ENCODE measurements at regions not wholly inside any gene's neighbourhood (a gene's known extent, or its start where the extent isn't known, plus 50 kb on each side); places are given as distances from the start of the nearest gene placed in this dataset.
A peak's percentile ranks its signal among the peaks of the same experiment; 100 is the strongest.

DNA sequence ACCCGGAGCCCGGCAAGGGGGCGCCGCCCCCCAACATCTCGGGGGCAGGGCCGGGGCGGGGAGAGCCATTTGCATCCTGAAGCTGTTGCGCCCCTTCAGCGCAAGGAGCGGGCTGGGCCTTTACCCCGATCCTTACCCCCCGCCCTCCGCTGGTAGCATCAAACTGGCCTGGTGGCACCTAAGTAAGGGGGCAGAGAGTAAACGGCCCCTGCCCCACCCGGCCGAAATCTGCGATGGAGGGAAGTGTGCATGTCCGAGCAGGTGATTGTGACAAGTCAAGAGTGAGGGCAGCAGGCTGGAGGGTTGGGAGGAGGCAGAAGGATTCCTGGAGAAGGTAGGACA lies 101.2 kb downstream of the ESM1 start:
- no peaks in the 10 kb centered on the region for H3K9me3 Mint-ChIP-seq (ENCODE audit: unreplicated experiment)

DNA sequence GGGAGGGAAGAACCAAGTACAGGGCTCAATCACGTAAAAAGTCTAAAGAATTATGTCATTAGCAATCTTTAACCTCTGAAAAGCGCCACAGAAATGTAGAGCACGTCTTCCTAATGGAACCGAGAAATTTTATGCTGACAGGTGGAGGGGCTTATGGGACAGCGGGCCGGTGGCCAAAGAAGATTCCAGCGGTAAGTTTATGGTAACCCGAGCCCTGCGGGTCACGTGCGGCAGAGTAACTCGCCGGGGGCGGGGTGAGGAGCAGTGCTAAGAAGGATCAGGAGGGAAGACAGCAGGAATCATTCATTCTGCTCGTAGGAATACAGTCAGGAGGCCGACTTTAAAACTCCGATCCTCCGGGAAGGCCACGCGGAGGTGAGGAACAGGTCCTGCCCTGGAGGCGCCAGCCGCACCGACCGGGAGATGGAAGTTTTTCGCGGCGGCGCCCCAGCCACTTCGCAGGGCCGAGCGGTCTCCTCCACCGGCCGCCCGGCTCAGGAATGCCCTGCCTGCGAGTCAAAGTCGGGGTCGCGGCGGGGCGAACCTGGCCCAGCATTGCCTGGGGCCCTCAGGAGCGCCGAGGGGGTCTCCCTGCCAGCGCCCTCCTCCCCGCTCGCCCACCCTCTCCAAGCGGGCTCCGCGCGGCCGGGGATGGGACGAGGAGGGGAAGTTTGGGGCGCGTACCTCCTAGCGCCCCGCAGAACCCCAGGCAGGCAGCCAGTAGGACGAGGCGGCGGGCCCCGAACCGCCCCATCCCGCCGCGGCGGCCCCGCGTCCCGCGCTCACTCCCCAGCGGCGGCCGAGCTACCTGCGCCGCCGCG lies 101.8 kb downstream of the ESM1 start:
- Mint-ChIP-seq H3K36me3 (ENCODE audit: low read depth, unreplicated experiment) (peaks cover 3% of the 10 kb centered on the region), H3K4me1 (ENCODE audit: unreplicated experiment) (peaks cover 10% of the 10 kb centered on the region), H3K27ac (ENCODE audit: unreplicated experiment) (no peak overlapping the region), H3K9me3 (ENCODE audit: unreplicated experiment) (no peaks in the 10 kb centered on the region), H3K4me3 (ENCODE audit: unreplicated experiment) (peak overlapping the region; percentile 90), H3K27me3 (ENCODE audit: unreplicated experiment) (peaks cover 15% of the 10 kb centered on the region)
- no peak for TF ChIP-seq CTCF (IDR thresholded peaks at IDR 0.05; ENCODE audit: unreplicated experiment)
- DNase-seq (ENCODE audit: low spot score) = peak; percentile 34

More for the DNA sequence above, 101.2 kb downstream of the ESM1 start:
- Mint-ChIP-seq H3K36me3 (ENCODE audit: low read depth, unreplicated experiment) (peaks cover 3% of the 10 kb centered on the region), H3K4me3 (ENCODE audit: unreplicated experiment) (peak overlapping the region; percentile 87), H3K27me3 (ENCODE audit: unreplicated experiment) (peaks cover 15% of the 10 kb centered on the region), H3K4me1 (ENCODE audit: unreplicated experiment) (peaks cover 10% of the 10 kb centered on the region), H3K27ac (ENCODE audit: unreplicated experiment) (no peak overlapping the region)
- no peak for DNase-seq (ENCODE audit: low spot score)
- no peak for TF ChIP-seq CTCF (IDR thresholded peaks at IDR 0.05; ENCODE audit: unreplicated experiment)

GRCh38 chr5:54882841-54883240 lies 102.6 kb downstream of the ESM1 start:
- Mint-ChIP-seq H3K4me1 (ENCODE audit: unreplicated experiment) (peaks cover 10% of the 10 kb centered on the region), H3K36me3 (ENCODE audit: low read depth, unreplicated experiment) (peaks cover 3% of the 10 kb centered on the region), H3K9me3 (ENCODE audit: unreplicated experiment) (no peaks in the 10 kb centered on the region), H3K4me3 (ENCODE audit: unreplicated experiment) (peak overlapping the region; percentile 90), H3K27me3 (ENCODE audit: unreplicated experiment) (peaks cover 15% of the 10 kb centered on the region), H3K27ac (ENCODE audit: unreplicated experiment) (no peak overlapping the region)
- no peak for TF ChIP-seq CTCF (IDR thresholded peaks at IDR 0.05; ENCODE audit: unreplicated experiment)
- no peak for DNase-seq (ENCODE audit: low spot score)

DNA sequence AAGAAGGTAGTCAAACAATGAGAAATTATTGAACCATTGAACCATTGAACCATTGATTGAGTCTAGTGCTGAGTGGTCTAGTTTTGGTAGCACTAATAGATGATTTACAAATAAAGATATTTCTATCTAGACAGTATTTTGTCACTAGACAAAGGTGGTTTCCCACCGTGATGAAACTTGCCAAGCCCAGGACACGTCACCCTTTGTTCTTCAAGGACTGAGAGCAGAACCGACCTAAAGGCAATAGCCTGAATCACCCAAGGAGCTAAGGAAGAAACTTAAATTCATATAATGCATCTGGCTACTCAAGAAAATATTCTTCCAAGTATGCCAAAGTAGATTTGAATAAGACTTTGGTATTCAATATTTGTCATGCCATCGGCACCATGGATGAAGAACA lies 103.3 kb downstream of the ESM1 start:
- peaks cover 3% of the 10 kb centered on the region for H3K36me3 Mint-ChIP-seq (ENCODE audit: low read depth, unreplicated experiment)
- no peaks in the 10 kb centered on the region for H3K9me3 Mint-ChIP-seq (ENCODE audit: unreplicated experiment)
- H3K27ac Mint-ChIP-seq (ENCODE audit: unreplicated experiment) = no peak overlapping the region
- DNase-seq (ENCODE audit: low spot score) = no peak
- H3K4me1 Mint-ChIP-seq (ENCODE audit: unreplicated experiment) = peaks cover 10% of the 10 kb centered on the region
- no peak for TF ChIP-seq CTCF (IDR thresholded peaks at IDR 0.05; ENCODE audit: unreplicated experiment)
- H3K4me3 Mint-ChIP-seq (ENCODE audit: unreplicated experiment) = no peak overlapping the region
- peaks cover 15% of the 10 kb centered on the region for H3K27me3 Mint-ChIP-seq (ENCODE audit: unreplicated experiment)

- no peak overlapping the region for H3K4me3 Mint-ChIP-seq (ENCODE audit: unreplicated experiment)
- TF ChIP-seq CTCF (IDR thresholded peaks at IDR 0.05; ENCODE audit: unreplicated experiment) = no peak
- no peak overlapping the region for H3K27ac Mint-ChIP-seq (ENCODE audit: unreplicated experiment)
- H3K27me3 Mint-ChIP-seq (ENCODE audit: unreplicated experiment) = peaks cover 15% of the 10 kb centered on the region
- peaks cover 3% of the 10 kb centered on the region for H3K36me3 Mint-ChIP-seq (ENCODE audit: low read depth, unreplicated experiment)
- H3K4me1 Mint-ChIP-seq (ENCODE audit: unreplicated experiment) = peaks cover 10% of the 10 kb centered on the region
- DNase-seq (ENCODE audit: low spot score) = no peak
- no peaks in the 10 kb centered on the region for H3K9me3 Mint-ChIP-seq (ENCODE audit: unreplicated experiment)
These were observed 103.9 kb downstream of the ESM1 start for GRCh38 chr5:54881286-54882005.

All from endothelial cell (in vitro differentiated cells).